Caki2 (cell line): ENCODE measurements at regions not wholly inside any gene's neighbourhood (a gene's known extent, or its start where the extent isn't known, plus 50 kb on each side); places are given as distances from the start of the nearest gene placed in this dataset.

ENCODE experiments used
- DNase-seq: peaks from one replicate; pipeline ENCODE4 v3.0.0-alpha.2; 2015; ENCODE audit warnings: low read depth
- in situ Hi-C: cut with HindIII; loops from 2 replicates; pipeline ENCODE4 v1.10.0; 2016; ENCODE audit warnings: low sequenced_read_pairs, low pct_unique_long_range_greater_than_20kb, mixed read lengths

DNA sequence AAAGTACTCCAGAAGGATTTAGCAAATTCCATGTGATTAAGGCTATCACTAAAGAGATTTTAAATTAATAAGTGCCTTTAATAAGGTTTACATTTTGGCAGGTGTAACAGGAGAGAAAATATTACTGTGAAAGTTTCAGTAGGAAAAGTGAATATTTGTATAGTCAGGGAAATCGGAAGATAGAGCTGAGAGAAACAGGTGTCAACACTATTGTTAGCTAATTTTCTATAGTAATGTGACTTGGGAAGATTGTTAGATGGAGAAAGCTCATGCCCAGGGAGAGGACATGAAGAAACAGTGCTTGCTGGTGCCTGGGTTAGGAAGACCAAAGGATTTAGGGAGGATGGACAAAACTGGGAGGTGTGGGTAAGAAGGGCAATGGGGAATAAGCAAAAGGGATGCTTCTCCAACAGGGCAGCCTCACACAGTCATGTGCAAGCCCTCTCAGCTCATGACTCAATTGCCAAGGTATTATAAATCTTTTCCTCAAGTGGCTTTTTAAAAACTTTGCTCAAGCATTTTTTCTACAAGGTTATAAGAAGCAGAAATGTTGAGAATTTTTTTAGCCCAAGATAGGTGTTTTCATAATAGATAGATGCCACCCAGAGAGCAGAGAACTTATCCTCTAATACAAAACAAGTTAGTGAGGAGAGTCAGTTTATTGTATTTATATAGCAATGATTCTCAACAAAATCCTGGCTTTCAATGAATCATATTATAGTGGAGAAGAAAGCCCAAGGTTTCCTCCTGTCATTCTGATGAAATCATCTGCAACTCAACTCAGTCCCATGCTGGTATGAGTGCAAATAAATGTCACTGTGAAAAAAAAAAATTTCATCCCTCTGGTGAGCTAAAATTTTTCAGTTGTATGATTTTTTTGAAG, 325.2 kb upstream of the NT5E start:
- DNase-seq, result no peak
- in situ Hi-C loops, result no loop called here

DNA sequence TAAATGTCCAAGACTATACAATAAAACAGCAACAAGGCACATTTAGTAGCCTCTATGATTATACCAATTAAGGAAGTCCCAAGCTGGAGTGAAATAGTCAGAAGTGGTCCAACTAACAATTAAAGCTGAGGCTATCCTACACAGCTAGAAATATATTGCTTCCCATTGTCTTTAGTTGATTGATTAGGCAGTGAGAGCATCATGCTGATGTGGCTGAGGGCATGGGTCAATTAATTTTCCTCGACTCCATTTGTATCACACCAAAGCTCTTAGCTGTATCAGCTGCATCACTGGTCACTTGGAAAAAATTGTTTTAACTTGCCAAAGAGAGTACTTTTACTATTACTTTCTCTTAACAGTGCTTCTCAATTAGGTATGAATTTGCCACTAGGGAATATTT, 328.7 kb upstream of the NT5E start:
- no peak for DNase-seq
- in situ Hi-C loops, result no loop called here

DNA sequence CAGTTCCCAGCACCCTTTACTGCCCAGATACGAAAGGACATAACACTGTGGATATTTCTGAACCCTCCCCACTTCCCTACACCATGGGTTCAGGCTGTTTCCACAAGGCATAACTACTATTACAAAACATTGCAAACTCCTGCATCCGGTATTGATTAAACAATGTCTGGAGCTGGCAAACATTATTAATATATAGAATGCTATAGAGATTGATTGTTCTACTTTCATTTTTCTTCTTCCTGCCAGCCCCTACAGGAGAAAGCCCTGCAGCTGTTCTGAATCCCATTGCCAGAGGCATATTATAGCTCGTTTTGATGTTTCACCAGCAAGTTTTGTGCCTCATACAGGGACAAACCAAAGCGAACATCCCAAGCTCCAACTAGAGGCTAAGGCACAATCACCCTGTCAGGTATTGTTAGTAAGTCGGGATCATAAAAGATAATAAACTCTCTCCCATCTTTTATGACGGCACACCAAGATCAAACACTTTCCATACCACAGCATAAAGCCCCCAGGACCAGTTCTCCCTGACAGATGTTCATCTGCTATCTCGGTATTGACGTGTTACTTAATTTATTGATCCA, 331.1 kb upstream of the NT5E start:
- in situ Hi-C loops, result no loop called here
- DNase-seq, result no peak

DNA sequence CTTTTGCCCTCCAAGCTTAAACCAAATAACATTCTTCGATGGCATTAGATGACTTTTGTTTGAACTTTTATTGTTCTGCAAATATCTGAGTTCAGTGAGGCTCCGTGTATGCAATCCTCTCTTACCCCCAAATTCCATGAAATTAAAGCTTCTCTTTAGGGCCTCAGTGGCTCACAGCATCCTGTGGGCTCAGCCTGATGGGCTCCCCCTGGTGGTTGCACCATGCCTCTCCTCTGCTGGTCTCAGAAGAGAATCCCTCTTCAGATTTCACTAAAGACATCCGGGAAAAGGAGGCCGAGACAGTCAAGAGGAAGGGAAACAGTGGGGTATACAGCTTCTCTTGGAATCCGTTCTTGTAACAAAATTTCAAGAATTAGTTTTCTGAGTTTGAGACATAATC, 331.6 kb upstream of the NT5E start:
- in situ Hi-C loops, result no loop called here
- DNase-seq, result no peak

DNA sequence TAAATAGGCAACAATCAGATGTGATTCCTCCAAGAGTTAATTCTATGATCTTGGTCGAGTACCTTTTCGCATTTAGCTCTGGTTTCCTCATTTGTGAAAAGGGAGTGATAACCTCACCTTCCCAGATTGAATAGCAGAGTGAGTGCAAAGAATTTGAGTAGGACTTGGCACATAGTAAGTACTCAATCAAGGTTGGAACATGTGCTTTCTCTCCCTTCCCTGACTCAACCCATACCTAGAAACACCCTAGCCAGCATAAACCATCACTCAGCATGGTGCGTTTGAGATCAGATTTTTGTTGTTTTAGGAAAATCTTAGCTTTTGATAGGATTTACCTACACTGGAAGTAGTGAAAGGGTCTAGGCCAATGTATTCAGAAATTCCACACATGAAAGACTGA, 333.4 kb upstream of the NT5E start:
- no peak for DNase-seq
- in situ Hi-C loops, result no loop called here

DNA sequence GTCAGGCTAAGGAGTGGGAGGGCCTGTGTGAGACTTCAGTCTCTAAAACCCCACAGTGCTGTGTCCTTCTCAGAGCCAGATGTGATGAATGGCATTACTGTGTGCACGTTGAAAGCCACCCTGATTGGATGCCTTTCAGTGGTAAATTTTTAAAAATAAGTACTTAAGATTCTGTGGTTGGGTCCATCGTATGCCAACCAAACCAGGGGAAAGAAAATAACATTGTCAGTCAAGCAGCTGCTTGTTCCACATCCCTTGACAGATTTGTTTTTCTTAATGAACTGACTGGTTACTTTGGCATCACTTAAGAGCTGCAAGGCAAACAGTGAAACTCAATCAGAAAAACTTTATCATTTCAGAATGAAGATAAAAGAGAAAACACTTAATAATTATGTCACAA, 334.0 kb upstream of the NT5E start:
- in situ Hi-C loops, result no loop called here
- no peak for DNase-seq

DNA sequence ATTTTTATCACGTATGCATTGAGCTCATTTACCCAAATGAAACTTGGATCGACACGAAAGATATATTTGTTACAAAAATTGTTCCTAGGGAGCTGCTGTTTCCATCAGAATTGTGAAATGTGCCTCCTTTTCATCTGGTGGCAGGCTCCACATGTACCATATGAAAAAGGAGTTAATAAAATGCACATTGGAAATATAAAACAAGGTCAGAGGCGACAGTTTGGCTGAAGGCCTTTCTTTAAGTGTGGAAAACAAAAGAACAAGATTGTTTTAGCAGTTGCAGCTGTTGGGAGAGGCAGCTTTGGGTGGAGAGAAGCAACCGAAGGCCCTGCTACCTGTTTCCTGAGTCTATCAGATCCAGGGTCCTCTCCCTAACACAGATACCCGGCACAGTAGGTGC, 334.5 kb upstream of the NT5E start:
- DNase-seq, result no peak
- in situ Hi-C loops, result no loop called here

DNA sequence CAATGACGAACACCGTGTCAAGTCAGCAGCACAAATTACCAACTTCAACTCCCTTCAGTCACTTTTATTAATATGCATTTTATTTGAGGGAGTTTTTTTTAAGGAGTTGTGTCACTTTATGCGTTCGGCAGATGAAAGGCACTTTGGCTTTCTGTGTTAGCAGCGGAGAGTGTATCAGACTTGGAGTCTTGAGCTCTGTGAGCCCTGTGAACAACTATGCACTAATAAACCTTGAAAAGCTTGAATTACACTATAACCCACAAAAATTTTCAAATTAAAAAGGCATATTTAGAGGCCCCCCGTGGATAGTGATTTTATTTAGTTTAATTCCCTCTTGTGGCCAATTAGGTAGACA, 335.3 kb upstream of the NT5E start:
- no peak for DNase-seq
- in situ Hi-C loops, result no loop called here

DNA sequence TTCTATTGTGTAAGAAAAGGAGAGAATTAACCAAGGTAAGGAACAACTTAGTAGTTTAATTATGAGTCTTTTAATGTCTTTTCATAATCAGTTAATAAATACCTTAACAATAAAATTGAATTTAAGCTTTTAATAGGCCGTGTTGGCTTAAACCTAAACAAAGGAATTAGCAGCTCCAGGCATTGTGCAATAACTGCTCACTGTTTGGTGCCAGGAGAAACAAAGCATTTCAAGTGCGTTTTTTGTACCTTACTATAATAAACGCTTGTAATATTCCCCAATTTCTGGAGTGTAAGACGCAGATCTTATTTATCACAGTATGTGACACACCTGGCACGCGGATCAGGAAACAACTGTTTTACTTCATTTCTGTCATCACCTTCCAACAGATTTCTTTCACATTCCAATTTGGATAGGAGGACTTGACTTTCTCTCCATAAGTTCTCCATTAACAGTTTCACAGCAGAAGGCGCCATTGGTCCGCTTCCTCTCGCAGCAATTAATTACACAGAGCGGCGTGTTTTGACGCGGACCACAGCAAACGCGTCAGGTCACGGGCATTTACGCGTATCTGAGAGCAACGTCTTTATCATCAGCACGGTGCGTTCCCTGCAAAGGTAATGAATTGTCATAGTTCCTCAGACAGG, 335.8 kb upstream of the NT5E start:
- DNase-seq, result peak; percentile 7
- in situ Hi-C loops, result no loop called here

DNA sequence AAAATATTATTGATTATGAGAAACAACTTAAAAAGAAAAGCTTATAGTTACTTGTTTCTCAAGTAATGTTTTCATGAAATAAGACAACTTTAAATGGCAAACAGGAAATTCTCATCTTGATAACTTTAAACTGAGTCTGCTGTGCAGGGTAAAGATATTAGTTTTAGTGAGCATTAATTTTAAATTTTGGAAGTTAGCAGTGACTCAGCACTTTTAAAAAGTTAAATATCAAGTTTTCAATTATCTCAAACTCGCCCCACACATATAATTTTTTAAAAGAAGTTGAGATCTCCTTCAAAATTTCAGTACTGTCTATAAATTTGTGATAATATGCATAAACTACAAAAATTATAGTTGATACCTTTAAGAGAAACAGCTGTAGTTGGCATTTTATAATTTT, 337.3 kb upstream of the NT5E start:
- no peak for DNase-seq
- in situ Hi-C loops, result no loop called here

DNA sequence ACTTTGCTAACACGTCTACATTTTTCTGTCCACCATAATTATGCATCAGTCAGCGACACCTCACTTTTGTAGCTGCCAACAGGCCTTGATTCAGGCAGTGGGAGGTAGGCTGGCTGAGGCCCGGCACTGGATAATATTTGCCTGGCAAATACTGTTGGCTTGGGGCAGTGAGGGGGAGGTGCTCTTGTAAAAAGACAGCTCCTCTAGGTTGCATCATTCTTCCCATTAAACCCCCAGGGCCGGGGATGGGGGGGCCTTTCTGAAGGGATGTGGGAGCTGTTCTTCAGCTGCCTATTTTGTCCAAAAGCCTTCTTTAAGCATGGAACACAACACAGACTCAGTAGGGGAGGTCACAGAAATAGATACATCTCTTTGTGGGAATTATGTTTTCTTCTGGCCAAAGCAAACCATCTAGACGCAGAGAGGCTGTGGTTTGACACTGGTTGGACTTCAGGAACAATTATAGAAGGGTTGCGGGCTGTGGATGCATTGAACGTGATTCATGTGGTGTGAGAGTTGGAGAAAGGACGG, 338.3 kb upstream of the NT5E start:
- in situ Hi-C loops, result no loop called here
- DNase-seq, result no peak

DNA sequence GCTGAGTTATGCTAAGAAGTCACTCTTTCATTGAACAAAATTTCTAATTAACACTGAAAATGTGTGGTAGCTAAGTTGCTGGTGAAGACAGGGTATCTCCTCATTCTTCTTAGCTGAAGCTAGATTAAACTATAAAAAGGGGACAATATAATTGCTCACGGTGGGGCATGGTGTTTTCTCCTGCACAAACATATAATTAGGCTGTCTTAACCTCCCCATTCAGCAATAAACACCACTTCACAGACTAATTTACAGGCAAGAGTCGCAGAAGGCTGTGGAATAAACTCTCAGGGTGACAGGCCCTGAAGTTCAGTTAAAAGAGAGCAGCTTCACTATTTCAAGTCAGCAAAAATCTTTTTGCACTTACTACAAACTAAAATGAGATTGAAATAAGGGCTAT, 338.9 kb upstream of the NT5E start:
- DNase-seq, result no peak
- in situ Hi-C loops, result no loop called here

DNA sequence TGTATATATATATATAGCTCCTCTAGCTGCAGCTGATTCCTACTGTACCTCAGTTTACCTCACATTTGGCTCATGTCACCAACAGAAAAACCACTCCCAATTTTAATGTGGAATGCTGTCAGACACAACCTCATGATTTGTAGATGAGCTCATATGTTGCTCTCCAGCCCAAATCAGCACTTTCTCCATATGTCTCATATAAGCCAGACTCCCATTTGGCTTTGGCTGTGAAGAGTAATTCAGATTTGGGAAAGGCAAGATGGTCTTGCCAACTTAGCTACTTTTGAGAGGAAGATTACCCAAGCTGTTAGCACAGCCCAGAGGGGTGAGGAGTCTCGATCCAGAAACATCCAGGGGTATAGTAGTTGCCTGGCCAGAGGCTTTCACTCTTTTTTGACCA, 342.2 kb upstream of the NT5E start:
- no peak for DNase-seq
- in situ Hi-C loops, result no loop called here

DNA sequence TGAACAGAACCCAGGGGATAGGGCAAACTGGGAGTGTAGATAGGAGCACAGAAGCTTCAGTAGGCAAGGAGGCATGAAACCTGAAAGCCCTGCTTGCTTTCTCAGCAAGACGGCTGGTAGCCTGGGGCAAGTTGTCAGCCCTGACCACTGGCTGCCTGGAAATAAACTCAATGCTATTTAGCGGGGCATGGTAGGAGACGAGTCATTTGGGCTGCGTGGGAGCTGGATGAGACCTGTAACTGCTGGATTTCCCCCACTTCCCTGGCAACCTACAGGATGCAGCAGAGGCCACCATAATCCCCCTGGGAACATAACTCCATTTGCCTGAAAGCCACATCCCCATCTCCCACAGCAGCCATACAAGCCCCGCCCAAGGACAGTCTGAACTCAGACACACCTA, 332.6 kb upstream of the TBX18 start:
- no peak for DNase-seq
- in situ Hi-C loops, result no loop called here

DNA sequence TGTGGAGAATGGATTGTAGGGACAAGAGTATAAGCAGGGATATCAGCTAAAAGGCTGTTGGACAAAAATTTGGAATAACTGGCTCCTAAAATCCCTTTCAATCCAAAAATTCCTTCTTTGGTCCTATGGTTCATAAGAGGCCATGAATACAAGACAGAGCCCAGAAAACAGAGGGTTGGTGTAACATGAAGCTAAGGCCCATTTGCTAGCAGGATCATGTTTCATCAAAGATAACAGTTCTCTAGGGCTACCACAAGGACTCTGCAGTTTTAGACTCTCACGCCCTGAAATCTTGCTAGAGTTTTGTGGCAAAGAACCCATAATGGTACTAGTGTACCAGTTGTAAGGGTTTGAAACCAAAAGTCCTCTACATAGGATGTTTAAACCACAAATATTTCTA, 327.8 kb upstream of the TBX18 start:
- DNase-seq, result no peak
- in situ Hi-C loops, result no loop called here

DNA sequence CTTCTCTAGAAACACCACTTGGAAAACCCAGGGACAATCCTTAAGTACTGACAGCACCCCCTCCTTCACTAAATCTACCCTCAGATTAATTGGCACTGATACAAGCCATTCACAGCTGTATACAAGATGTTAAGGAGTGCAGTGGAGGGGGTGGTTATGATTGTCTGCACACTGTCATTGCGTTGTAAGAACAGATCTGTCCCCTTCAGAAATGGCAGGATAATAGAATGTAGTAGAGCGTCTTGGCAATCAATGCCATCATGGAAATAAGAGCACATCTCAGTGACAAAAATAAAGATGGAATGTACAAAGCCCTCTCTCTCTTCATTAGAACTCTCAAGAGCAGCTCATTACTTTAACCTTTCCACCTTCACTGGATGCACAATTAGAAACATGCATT, 324.9 kb upstream of the TBX18 start:
- in situ Hi-C loops, result no loop called here
- no peak for DNase-seq

DNA sequence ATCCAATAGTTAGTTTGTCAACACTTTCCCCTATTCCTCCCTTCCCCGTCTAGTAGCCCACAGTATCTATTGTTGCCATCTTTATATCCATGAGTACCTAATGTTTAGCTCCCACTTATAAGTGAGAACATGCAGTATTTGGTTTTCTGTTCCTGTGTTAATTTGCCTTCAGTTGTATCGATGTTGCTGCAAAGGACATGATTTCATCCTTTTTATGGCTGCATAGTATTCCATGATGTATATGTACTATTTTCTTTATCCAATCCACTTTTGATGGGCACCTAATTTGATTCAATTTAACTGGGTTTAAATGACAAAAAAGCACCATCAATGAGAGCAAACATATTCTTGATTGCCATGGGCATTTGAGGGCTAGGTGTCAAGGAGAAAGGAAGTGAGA, 321.5 kb upstream of the TBX18 start:
- in situ Hi-C loops, result no loop called here
- DNase-seq, result no peak

DNA sequence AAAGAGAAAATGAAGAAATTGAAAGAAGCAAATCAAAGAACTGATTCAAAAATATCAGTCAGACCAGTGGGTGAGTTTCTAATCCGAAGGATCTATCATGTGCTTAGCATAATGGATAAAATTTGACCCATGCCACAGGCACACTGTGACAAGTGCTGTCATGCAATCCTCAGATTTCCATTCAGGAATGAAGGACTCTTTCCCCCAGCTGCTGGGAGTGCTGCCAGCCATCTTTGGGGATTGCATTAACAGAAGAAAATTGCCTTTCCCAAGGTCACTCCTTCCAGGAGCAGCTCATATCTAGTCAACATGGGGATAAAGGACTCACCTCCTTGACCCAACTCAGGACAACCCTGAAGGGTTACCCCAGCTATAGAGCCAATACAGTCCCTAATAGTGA, 316.7 kb upstream of the TBX18 start:
- in situ Hi-C loops, result no loop called here
- no peak for DNase-seq

DNA sequence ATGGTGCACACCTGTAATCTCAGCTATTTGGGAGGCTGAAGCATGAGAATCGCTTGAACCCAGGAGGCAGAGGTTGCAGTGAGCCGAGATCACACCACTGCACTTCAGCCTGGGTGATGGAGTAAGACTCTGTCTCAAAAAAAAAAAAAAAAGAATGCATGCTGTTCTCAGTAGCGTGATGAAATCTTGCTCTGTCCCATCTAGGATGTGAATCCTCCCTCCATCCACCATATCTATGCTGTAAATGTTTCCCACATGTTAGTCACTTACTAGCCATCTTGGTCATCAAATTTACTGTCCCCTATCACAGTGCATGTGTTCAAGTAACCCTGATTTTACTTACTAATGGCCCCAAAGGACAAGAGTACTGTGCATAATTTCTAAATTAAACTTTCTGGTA, 315.4 kb upstream of the TBX18 start:
- in situ Hi-C loops, result no loop called here
- DNase-seq, result no peak

DNA sequence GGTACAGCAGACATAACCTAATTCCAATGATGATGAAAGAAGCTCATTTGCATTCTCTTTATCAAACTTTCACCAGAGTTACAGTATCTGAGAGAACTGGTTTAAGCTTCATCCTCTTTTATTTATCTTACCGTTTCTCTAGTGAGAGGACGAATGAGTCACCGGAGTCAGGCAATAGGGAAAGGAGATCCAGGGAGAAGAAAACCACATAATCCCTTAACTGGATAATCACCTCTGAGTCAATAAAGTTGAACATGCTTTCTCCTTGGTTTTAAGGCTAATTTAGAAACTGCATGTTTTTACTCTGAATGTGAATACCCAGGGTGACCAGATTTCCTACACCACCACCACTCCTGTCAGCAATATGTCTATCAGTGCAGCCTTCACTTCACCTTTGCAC, 313.7 kb upstream of the TBX18 start:
- in situ Hi-C loops, result no loop called here
- DNase-seq, result peak; percentile 76
